ENCODE measurements at regions not wholly inside any gene's neighbourhood (a gene's known extent, or its start where the extent isn't known, plus 50 kb on each side); places are given as distances from the start of the nearest gene placed in this dataset.

DNA sequence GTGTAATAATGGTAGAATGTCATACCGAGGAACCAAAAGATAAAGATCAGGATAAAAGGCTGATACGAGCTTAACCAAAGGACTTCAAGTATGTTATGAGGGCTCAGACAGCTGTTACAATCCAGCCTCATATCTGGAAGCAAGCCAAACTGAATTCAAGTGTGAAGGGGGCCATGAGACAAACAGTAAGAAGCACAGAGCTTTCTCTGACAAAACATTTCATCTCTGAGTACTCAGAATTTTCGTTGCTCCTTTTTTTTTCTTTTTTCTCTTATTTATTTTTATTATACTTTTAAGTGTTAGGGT lies 52.9 kb upstream of the CD180 start:
- H3K9ac ChIP-seq (ENCODE audit: low read length), result no peak overlapping the region
- H3K27ac ChIP-seq (ENCODE audit: low read length in 2 of 2), result no peak overlapping the region
- ATAC-seq (ENCODE audit: low read depth), result no peak
- no peaks in the 10 kb centered on the region for H3K27me3 ChIP-seq (replicated peaks in 1 of 4; ENCODE audit: control extremely low read depth in 1 of 4, control insufficient read depth in 3 of 4, insufficient read depth in 4 of 4, low read length in 3 of 4)
- peaks cover 5% of the 10 kb centered on the region for H3K9me3 Mint-ChIP-seq (ENCODE audit: insufficient read depth)
- H3K27ac Mint-ChIP-seq, result no peak overlapping the region
- H4K20me1 ChIP-seq (ENCODE audit: control insufficient read depth, insufficient read depth, low read length, poor library complexity, severe bottlenecking), result no peaks in the 10 kb centered on the region
- no peak overlapping the region for H3K4me3 ChIP-seq (ENCODE audit: control extremely low read depth in 1 of 5, extremely low read depth in 1 of 5, insufficient read depth in 1 of 5, low read depth in 2 of 5, low read length in 4 of 5)
- ChIA-PET CTCF (interaction anchor here (1.0 to 7.8 kb wide), 2 partner anchors 40 to 1021 kb away, joined by 3 to 82 read pairs; no protein-coding TSS in a partner anchor), POLR2A (no interaction called here)
- peaks cover 5 to 8% of the 10 kb centered on the region in 2 donors for H3K4me1 ChIP-seq (ENCODE audit: control insufficient read depth in 2 of 2, insufficient read depth in 2 of 2, low read length in 2 of 2)
- intact Hi-C loops (cut with micrococcal nuclease), result no loop called here
- no peak overlapping the region for H3K4me3 Mint-ChIP-seq
- H3K36me3 ChIP-seq (replicated peaks in 1 of 2; ENCODE audit: control extremely low read depth in 1 of 2, control insufficient read depth in 1 of 2, extremely low read depth in 1 of 2, insufficient read depth in 2 of 2, low read length in 1 of 2), result no peaks in the 10 kb centered on the region
- no peaks in the 10 kb centered on the region for H3K79me2 ChIP-seq (ENCODE audit: control insufficient read depth, insufficient read depth, low read length)
- WGBS (ENCODE audit: insufficient coverage), result 40% methylated on average over 2 of the region's 3 CpGs
- peaks cover 0 to 3% (median 0%) of the 10 kb centered on the region in 3 donors for H3K9me3 ChIP-seq (ENCODE audit: control extremely low read depth in 1 of 3, control insufficient read depth in 2 of 3, insufficient read depth in 1 of 3, low read length in 2 of 3)
- TF ChIP-seq EZH2 (IDR thresholded peaks at IDR 0.05; ENCODE audit: borderline replicate concordance, insufficient read depth, low read depth, low read length, poor library complexity, severe bottlenecking) (no peak), CTCF (IDR thresholded peaks at IDR 0.05) (no peak)
- no peaks in the 10 kb centered on the region for H3K27me3 Mint-ChIP-seq
- H3K4me1 Mint-ChIP-seq, result peaks cover 5% of the 10 kb centered on the region
- H2AFZ ChIP-seq (ENCODE audit: insufficient read depth, low read depth, low read length, poor library complexity, severe bottlenecking), result no peak overlapping the region
- no peak for DNase-seq
- no peak overlapping the region for H3K4me2 ChIP-seq (replicated peaks; ENCODE audit: low read depth, low read length, poor library complexity, severe bottlenecking)

DNA sequence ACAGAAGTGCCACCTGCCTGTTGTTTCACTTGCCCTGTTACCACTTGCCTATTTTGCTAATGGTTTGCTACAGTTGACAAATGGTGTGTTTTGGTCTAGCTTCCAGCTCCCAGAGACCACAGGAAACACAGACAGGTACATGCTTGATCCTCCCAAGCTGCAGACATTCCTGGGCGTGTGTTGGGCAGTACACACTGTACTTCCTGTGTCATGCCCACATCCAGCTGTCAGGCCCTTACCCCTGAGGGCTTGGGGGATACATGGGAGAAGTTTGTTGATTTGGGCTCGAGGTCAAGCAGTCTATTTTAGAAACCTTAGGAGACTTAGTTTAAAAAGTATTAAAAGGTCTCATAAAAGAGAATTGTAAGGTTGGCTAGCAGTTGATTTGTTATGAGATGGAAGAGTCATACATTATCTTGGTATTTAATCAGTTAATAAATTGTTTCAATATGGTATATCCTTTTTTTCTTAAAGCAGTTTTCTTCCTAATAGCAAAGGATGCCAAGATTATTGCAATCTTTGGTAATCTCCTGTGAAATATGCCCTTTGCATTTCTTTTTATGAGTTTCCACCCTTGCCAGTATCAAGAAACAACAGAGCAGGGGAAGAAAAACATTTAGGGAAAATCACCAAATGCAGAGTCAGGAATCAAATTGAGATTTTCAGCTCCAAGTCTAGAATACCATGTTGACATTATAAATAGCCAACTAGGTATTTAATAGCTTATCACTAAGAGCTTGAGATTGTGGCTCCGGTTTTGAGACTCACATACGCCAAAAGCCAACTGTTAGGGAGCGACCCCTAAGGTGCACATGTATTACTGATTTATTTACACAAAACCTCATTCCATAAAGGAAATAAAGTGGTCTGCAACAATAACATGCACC lies 52.3 kb upstream of the CD180 start:
- ChIA-PET CTCF (interaction anchor here (1.0 to 7.8 kb wide), 4 partner anchors 40 to 1021 kb away, joined by 3 to 116 read pairs (median 43); no protein-coding TSS in a partner anchor), POLR2A (no interaction called here)
- Mint-ChIP-seq H3K9me3 (ENCODE audit: insufficient read depth) (peaks cover 5% of the 10 kb centered on the region), H3K4me3 (no peak overlapping the region), H3K27ac (no peak overlapping the region), H3K27me3 (no peaks in the 10 kb centered on the region), H3K4me1 (peaks cover 5% of the 10 kb centered on the region)
- Histone ChIP-seq H3K4me3 (ENCODE audit: control extremely low read depth in 1 of 5, extremely low read depth in 1 of 5, insufficient read depth in 1 of 5, low read depth in 2 of 5, low read length in 4 of 5) (no peak overlapping the region), H3K4me2 (replicated peaks; ENCODE audit: low read depth, low read length, poor library complexity, severe bottlenecking) (no peak overlapping the region), H3K79me2 (ENCODE audit: control insufficient read depth, insufficient read depth, low read length) (no peaks in the 10 kb centered on the region), H3K27me3 (replicated peaks in 1 of 4; ENCODE audit: control extremely low read depth in 1 of 4, control insufficient read depth in 3 of 4, insufficient read depth in 4 of 4, low read length in 3 of 4) (no peaks in the 10 kb centered on the region), H4K20me1 (ENCODE audit: control insufficient read depth, insufficient read depth, low read length, poor library complexity, severe bottlenecking) (no peaks in the 10 kb centered on the region), H3K27ac (ENCODE audit: low read length in 2 of 2) (no peak overlapping the region), H3K36me3 (replicated peaks in 1 of 2; ENCODE audit: control extremely low read depth in 1 of 2, control insufficient read depth in 1 of 2, extremely low read depth in 1 of 2, insufficient read depth in 2 of 2, low read length in 1 of 2) (no peaks in the 10 kb centered on the region), H3K9ac (ENCODE audit: low read length) (no peak overlapping the region), H3K9me3 (ENCODE audit: control extremely low read depth in 1 of 3, control insufficient read depth in 2 of 3, insufficient read depth in 1 of 3, low read length in 2 of 3) (peaks cover 0 to 3% (median 0%) of the 10 kb centered on the region in 3 donors), H2AFZ (ENCODE audit: insufficient read depth, low read depth, low read length, poor library complexity, severe bottlenecking) (no peak overlapping the region), H3K4me1 (ENCODE audit: control insufficient read depth in 2 of 2, insufficient read depth in 2 of 2, low read length in 2 of 2) (peaks cover 5 to 8% of the 10 kb centered on the region in 2 donors)
- intact Hi-C loops (cut with micrococcal nuclease), result no loop called here
- TF ChIP-seq CTCF (IDR thresholded peaks at IDR 0.05), result no peak
- no peak for TF ChIP-seq EZH2 (IDR thresholded peaks at IDR 0.05; ENCODE audit: borderline replicate concordance, insufficient read depth, low read depth, low read length, poor library complexity, severe bottlenecking)
- 63% methylated on average over 1 of the region's 5 CpGs for WGBS (ENCODE audit: insufficient coverage)
- ATAC-seq (ENCODE audit: low read depth) (no peak), DNase-seq (no peak)

Measured in B cell (primary cell).